CD14-positive monocyte (primary cell): ENCODE measurements at regions not wholly inside any gene's neighbourhood (a gene's known extent, or its start where the extent isn't known, plus 50 kb on each side); places are given as distances from the start of the nearest gene placed in this dataset.

Experiments
- DNase-seq, 3 donors: peaks; one replicate each; pipeline ENCODE4 v3.0.0-alpha.2; 2011 to 2022
- H2AFZ ChIP-seq: 2 replicates; pipeline ENCODE4 v1.6.0; 2012; ENCODE audit warnings: mild to moderate bottlenecking, low read depth, low read length, inconsistent platforms; ENCODE audit not compliant: insufficient read depth, poor library complexity, severe bottlenecking
- H3K27ac ChIP-seq, 2 donors: 1 replicate in 1 of 2; 2 replicates in 1 of 2; pipeline ENCODE4 v1.5.1; 2012 to 2013; ENCODE audit warnings: low read length in 2 of 2, control low read depth in 1 of 2, inconsistent platforms in 1 of 2, low read depth in 1 of 2, mild to moderate bottlenecking in 1 of 2
- H3K27me3 ChIP-seq, 2 donors: one replicate each; pipeline versions ENCODE4 v1.6.0 to v1.6.1; 2011 to 2013; ENCODE audit warnings: low read length in 2 of 2; ENCODE audit not compliant: control insufficient read depth in 2 of 2, insufficient read depth in 2 of 2
- H3K36me3 ChIP-seq, 2 donors: replicated peaks in 1 of 2; 1 replicate in 1 of 2; 2 replicates in 1 of 2; pipeline versions ENCODE4 v1.5.1 to v1.6.1; 2012 to 2013; ENCODE audit warnings: low read length in 2 of 2, control low read depth in 1 of 2, inconsistent platforms in 1 of 2, mild to moderate bottlenecking in 1 of 2; ENCODE audit not compliant: insufficient read depth in 2 of 2, control insufficient read depth in 1 of 2
- H3K4me1 ChIP-seq, 2 donors: 1 replicate in 1 of 2; 2 replicates in 1 of 2; pipeline versions ENCODE4 v1.5.1 to v1.6.1; 2012 to 2013; ENCODE audit warnings: low read length in 2 of 2, control low read depth in 1 of 2, inconsistent platforms in 1 of 2, mild to moderate bottlenecking in 1 of 2, moderate library complexity in 1 of 2; ENCODE audit not compliant: insufficient read depth in 2 of 2, control insufficient read depth in 1 of 2
- H3K4me2 ChIP-seq: replicated peaks from 2 replicates; pipeline ENCODE3; 2012; ENCODE audit warnings: low read length, moderate library complexity, mild to moderate bottlenecking; ENCODE audit not compliant: poor library complexity, severe bottlenecking; ENCODE audit errors: extremely low read depth
- H3K4me3 ChIP-seq, 3 experiments: fragments of 200-600 bp in 1 of 3; sonication (generic) in 1 of 3; replicated peaks in 1 of 3; 1 replicate in 2 of 3; 2 replicates in 1 of 3; pipeline ENCODE4 v1.5.1; 2011 to 2013; ENCODE audit warnings: low read length in 3 of 3, mild to moderate bottlenecking in 3 of 3, control low read depth in 2 of 3, low read depth in 2 of 3, inconsistent platforms in 1 of 3, moderate library complexity in 1 of 3
- H3K79me2 ChIP-seq: 2 replicates; pipeline ENCODE4 v1.6.0; 2012; ENCODE audit warnings: mild to moderate bottlenecking, control low read depth, inconsistent platforms, low read length, moderate library complexity; ENCODE audit not compliant: insufficient read depth
- H3K9ac ChIP-seq: 2 replicates; pipeline ENCODE4 v1.6.0; 2017; ENCODE audit warnings: low read length, mild to moderate bottlenecking; ENCODE audit not compliant: insufficient read depth, poor library complexity, severe bottlenecking
- H3K9me3 ChIP-seq, 2 donors: replicated peaks in 1 of 2; 1 replicate in 1 of 2; 2 replicates in 1 of 2; pipeline versions ENCODE4 v1.5.1 to v1.6.1; 2012 to 2013; ENCODE audit warnings: low read length in 2 of 2, control low read depth in 1 of 2; ENCODE audit not compliant: control insufficient read depth in 1 of 2, insufficient read depth in 1 of 2
- H4K20me1 ChIP-seq: 2 replicates; pipeline ENCODE4 v1.6.0; 2012; ENCODE audit warnings: mild to moderate bottlenecking, low read length, control low read depth, moderate library complexity; ENCODE audit not compliant: insufficient read depth
- H3K27ac Mint-ChIP-seq, 7 donors: one replicate each; pipeline ENCODE4 v1.8.0; 2020; ENCODE audit warnings: mild to moderate bottlenecking in 7 of 7, mixed read lengths in 7 of 7, moderate library complexity in 6 of 7, inconsistent platforms in 2 of 7
- H3K27me3 Mint-ChIP-seq, 3 donors: one replicate each; pipeline ENCODE4 v1.8.0; 2021 to 2022; ENCODE audit warnings: low read depth in 3 of 3, mild to moderate bottlenecking in 3 of 3, mixed read lengths in 3 of 3, moderate library complexity in 3 of 3, inconsistent platforms in 1 of 3
- H3K36me3 Mint-ChIP-seq, 2 donors: one replicate each; pipeline ENCODE4 v1.8.0; 2020; ENCODE audit warnings: mixed read lengths in 2 of 2, inconsistent platforms in 1 of 2, mild to moderate bottlenecking in 1 of 2
- H3K4me1 Mint-ChIP-seq: one replicate; pipeline ENCODE4 v1.8.0; 2020; ENCODE audit warnings: mild to moderate bottlenecking, mixed read lengths
- H3K4me3 Mint-ChIP-seq, 2 donors: one replicate each; pipeline ENCODE4 v1.8.0; 2020; ENCODE audit warnings: mild to moderate bottlenecking in 2 of 2, mixed read lengths in 2 of 2, moderate library complexity in 1 of 2
- H3K9me3 Mint-ChIP-seq, 7 donors: one replicate each; pipeline ENCODE4 v1.8.0; 2020 to 2022; ENCODE audit warnings: mixed read lengths in 7 of 7, mild to moderate bottlenecking in 6 of 7, moderate library complexity in 6 of 7, inconsistent platforms in 2 of 7
- WGBS: methylation state at CpG from one replicate; pipeline ENCODE4 v1.1.5; 2013; ENCODE audit warnings: missing lambda C conversion rate; ENCODE audit not compliant: insufficient coverage; 5-methylcytosine and 5-hydroxymethylcytosine counted together
- intact Hi-C, 2 donors: fragments of 100-400 bp; cut with micrococcal nuclease; formaldehyde crosslinking; loops; one replicate each; pipeline versions ENCODE4 v1.15.0 to v1.15.1; 2023
- TF ChIP-seq, protein P1 (sequence below): fragments of 200-600 bp; IDR thresholded peaks from one replicate; pipeline ENCODE4 v1.8.0; 2022; ENCODE audit warnings: antibody characterized with exemption, mild to moderate bottlenecking

GRCh38 chr9:3658964-3659363 is 133.2 kb upstream of the RFX3 start:
- Histone ChIP-seq H3K9ac (no peak overlapping the region), H3K4me3 (no peak overlapping the region), H3K36me3 (no peaks in the 10 kb centered on the region), H3K27me3 (no peaks in the 10 kb centered on the region), H3K4me2 (no peak overlapping the region), H3K27ac (no peak overlapping the region), H3K79me2 (no peaks in the 10 kb centered on the region), H3K9me3 (no peaks in the 10 kb centered on the region), H3K4me1 (no peaks in the 10 kb centered on the region), H4K20me1 (no peaks in the 10 kb centered on the region), H2AFZ (no peak overlapping the region)
- intact Hi-C loops, result no loop called here
- no peak overlapping the region for H3K4me3 Mint-ChIP-seq
- peaks cover 0 to 8% (median 2%) of the 10 kb centered on the region in 7 donors for H3K9me3 Mint-ChIP-seq
- WGBS, result 86% methylated on average over 1 of the region's 3 CpGs
- no peaks in the 10 kb centered on the region for H3K4me1 Mint-ChIP-seq
- peaks cover 1 to 4% (median 3%) of the 10 kb centered on the region in 3 donors for H3K27me3 Mint-ChIP-seq
- TF ChIP-seq, protein P1, sequence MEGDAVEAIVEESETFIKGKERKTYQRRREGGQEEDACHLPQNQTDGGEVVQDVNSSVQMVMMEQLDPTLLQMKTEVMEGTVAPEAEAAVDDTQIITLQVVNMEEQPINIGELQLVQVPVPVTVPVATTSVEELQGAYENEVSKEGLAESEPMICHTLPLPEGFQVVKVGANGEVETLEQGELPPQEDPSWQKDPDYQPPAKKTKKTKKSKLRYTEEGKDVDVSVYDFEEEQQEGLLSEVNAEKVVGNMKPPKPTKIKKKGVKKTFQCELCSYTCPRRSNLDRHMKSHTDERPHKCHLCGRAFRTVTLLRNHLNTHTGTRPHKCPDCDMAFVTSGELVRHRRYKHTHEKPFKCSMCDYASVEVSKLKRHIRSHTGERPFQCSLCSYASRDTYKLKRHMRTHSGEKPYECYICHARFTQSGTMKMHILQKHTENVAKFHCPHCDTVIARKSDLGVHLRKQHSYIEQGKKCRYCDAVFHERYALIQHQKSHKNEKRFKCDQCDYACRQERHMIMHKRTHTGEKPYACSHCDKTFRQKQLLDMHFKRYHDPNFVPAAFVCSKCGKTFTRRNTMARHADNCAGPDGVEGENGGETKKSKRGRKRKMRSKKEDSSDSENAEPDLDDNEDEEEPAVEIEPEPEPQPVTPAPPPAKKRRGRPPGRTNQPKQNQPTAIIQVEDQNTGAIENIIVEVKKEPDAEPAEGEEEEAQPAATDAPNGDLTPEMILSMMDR, result no peak
- no peak for DNase-seq
- H3K27ac Mint-ChIP-seq, result no peak overlapping the region
- no peaks in the 10 kb centered on the region for H3K36me3 Mint-ChIP-seq

DNA sequence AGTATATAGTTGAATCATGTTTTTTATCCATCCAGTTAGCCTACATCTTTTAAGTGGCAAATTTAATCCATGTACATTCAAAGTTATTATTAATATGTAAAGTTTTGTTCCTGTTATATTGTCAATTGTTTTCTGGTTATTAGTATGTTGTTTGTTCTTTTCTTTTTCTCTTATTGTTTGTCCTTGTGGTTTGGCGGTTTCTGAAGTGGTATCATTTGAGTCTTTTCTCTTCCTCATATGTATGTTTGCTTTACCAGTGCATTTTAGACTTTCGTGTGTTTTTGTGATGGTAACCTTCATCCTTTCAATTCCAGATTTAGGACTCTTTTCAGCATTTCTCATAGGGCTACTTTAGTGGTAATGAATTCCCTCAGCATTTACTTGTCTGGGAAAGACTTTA is 130.4 kb upstream of the RFX3 start:
- Histone ChIP-seq H2AFZ (no peak overlapping the region), H3K27ac (no peak overlapping the region), H3K4me2 (no peak overlapping the region), H3K27me3 (no peaks in the 10 kb centered on the region), H3K79me2 (no peaks in the 10 kb centered on the region), H3K4me1 (no peaks in the 10 kb centered on the region), H3K4me3 (no peak overlapping the region), H4K20me1 (no peaks in the 10 kb centered on the region), H3K9me3 (no peaks in the 10 kb centered on the region), H3K36me3 (no peaks in the 10 kb centered on the region), H3K9ac (no peak overlapping the region)
- WGBS, result no CpG with 5 or more reads among the region's 2 CpGs
- intact Hi-C loops, result no loop called here
- H3K4me3 Mint-ChIP-seq, result no peak overlapping the region
- H3K36me3 Mint-ChIP-seq, result no peaks in the 10 kb centered on the region
- peaks cover 1 to 4% (median 2%) of the 10 kb centered on the region in 3 donors for H3K27me3 Mint-ChIP-seq
- no peaks in the 10 kb centered on the region for H3K4me1 Mint-ChIP-seq
- peaks cover 0 to 8% (median 2%) of the 10 kb centered on the region in 7 donors for H3K9me3 Mint-ChIP-seq
- TF ChIP-seq, protein P1, result no peak
- H3K27ac Mint-ChIP-seq, result no peak overlapping the region
- no peak for DNase-seq
